Naive thymus-derived CD4-positive, alpha-beta T cell (primary cell): ENCODE measurements at regions not wholly inside any gene's neighbourhood (a gene's known extent, or its start where the extent isn't known, plus 50 kb on each side); places are given as distances from the start of the nearest gene placed in this dataset.

ENCODE experiments used
- ATAC-seq: fragments of 150-1000 bp; cut with Tn5 transposase; 2 replicates; pipeline ENCODE4 v1.10.0; 2021; ENCODE audit warnings: mild to moderate bottlenecking, moderate library complexity
- CTCF ChIA-PET: fragments of 350-600 bp; sonication (Branson Sonifier 250); formaldehyde crosslinking; loops from one replicate; lab custom pipeline; 2021; ENCODE audit warnings: antibody characterized with exemption; lab: Charles Lee
- POLR2A ChIA-PET: fragments of 350-600 bp; sonication (Branson Sonifier 250); formaldehyde crosslinking; loops from one replicate; lab custom pipeline; 2021; ENCODE audit warnings: antibody characterized with exemption, inconsistent platforms; lab: Charles Lee
- DNase-seq, 9 donors: peaks; one replicate each; pipeline versions ENCODE4 v3.0.0 to v3.0.0-alpha.2; 2020 to 2022; ENCODE audit warnings: mixed read lengths in 1 of 9
- H3K27ac ChIP-seq: one replicate; pipeline ENCODE4 v1.7.0; 2013; ENCODE audit warnings: mild to moderate bottlenecking, low read depth, low read length, moderate library complexity
- H3K27me3 ChIP-seq, 2 donors: one replicate each; pipeline ENCODE4 v1.7.0; 2013; ENCODE audit warnings: low read length in 2 of 2, mild to moderate bottlenecking in 2 of 2, moderate library complexity in 2 of 2; ENCODE audit not compliant: control insufficient read depth in 2 of 2, insufficient read depth in 2 of 2
- H3K36me3 ChIP-seq, 3 experiments: 1 replicate in 2 of 3; 2 replicates in 1 of 3; pipeline ENCODE4 v1.7.0; 2013; ENCODE audit warnings: low read length in 3 of 3, mild to moderate bottlenecking in 3 of 3, moderate library complexity in 1 of 3; ENCODE audit not compliant: insufficient read depth in 3 of 3, control insufficient read depth in 2 of 3
- H3K4me1 ChIP-seq, 2 donors: one replicate each; pipeline ENCODE4 v1.7.0; 2013; ENCODE audit warnings: low read length in 2 of 2, mild to moderate bottlenecking in 2 of 2, moderate library complexity in 1 of 2; ENCODE audit not compliant: control insufficient read depth in 2 of 2, insufficient read depth in 2 of 2
- H3K4me3 ChIP-seq: 2 replicates; pipeline ENCODE4 v1.7.0; 2013; ENCODE audit warnings: mild to moderate bottlenecking, low read length
- H3K9me3 ChIP-seq, 3 experiments: 1 replicate in 2 of 3; 2 replicates in 1 of 3; pipeline ENCODE4 v1.7.0; 2013; ENCODE audit warnings: low read length in 3 of 3; ENCODE audit not compliant: control insufficient read depth in 2 of 3
- H3K27ac Mint-ChIP-seq, 9 donors: one replicate each; pipeline ENCODE4 v1.8.0; 2020 to 2022; ENCODE audit warnings: mixed read lengths in 9 of 9, mild to moderate bottlenecking in 8 of 9, moderate library complexity in 5 of 9, inconsistent platforms in 2 of 9
- H3K27me3 Mint-ChIP-seq, 5 donors: one replicate each; pipeline ENCODE4 v1.8.0; 2021 to 2022; ENCODE audit warnings: mixed read lengths in 5 of 5, mild to moderate bottlenecking in 1 of 5
- H3K36me3 Mint-ChIP-seq, 5 donors: one replicate each; pipeline ENCODE4 v1.8.0; 2020 to 2022; ENCODE audit warnings: mixed read lengths in 5 of 5, mild to moderate bottlenecking in 3 of 5, inconsistent platforms in 1 of 5
- H3K4me1 Mint-ChIP-seq, 7 donors: one replicate each; pipeline ENCODE4 v1.8.0; 2020 to 2022; ENCODE audit warnings: mixed read lengths in 7 of 7, mild to moderate bottlenecking in 3 of 7, inconsistent platforms in 1 of 7
- H3K4me3 Mint-ChIP-seq, 10 donors: one replicate each; pipeline ENCODE4 v1.8.0; 2020 to 2022; ENCODE audit warnings: mild to moderate bottlenecking in 10 of 10, mixed read lengths in 10 of 10, moderate library complexity in 6 of 10, inconsistent platforms in 2 of 10
- H3K9me3 Mint-ChIP-seq, 11 donors: one replicate each; pipeline ENCODE4 v1.8.0; 2020 to 2022; ENCODE audit warnings: mixed read lengths in 11 of 11, mild to moderate bottlenecking in 4 of 11, inconsistent platforms in 1 of 11, moderate library complexity in 1 of 11
- intact Hi-C, 2 donors: fragments of 100-400 bp; cut with micrococcal nuclease; formaldehyde crosslinking; loops; one replicate each; pipeline ENCODE4 v1.15.1; 2023

GRCh38 chr2:11071939-11072338 is 83.3 kb upstream of the SLC66A3 start:
- Histone ChIP-seq H3K4me1 (no peaks in the 10 kb centered on the region), H3K36me3 (no peaks in the 10 kb centered on the region), H3K9me3 (no peaks in the 10 kb centered on the region), H3K4me3 (no peak overlapping the region), H3K27ac (no peak overlapping the region), H3K27me3 (peaks cover 0 to 4% of the 10 kb centered on the region in 2 donors)
- Mint-ChIP-seq H3K4me1 (peaks cover 0 to 14% (median 6%) of the 10 kb centered on the region in 7 donors), H3K9me3 (peaks cover 0 to 4% (median 0%) of the 10 kb centered on the region in 11 donors), H3K27me3 (peaks cover 11 to 30% (median 15%) of the 10 kb centered on the region in 5 donors), H3K27ac (no peak overlapping the region), H3K4me3 (no peak overlapping the region), H3K36me3 (no peaks in the 10 kb centered on the region)
- DNase-seq, result no peak
- CTCF ChIA-PET, result no interaction called here
- POLR2A ChIA-PET, result no interaction called here
- no peak for ATAC-seq
- intact Hi-C loops, result loop anchor here in 1 of 2 donors (10.0 kb wide), 1 partner anchor 53 kb away; no protein-coding TSS in a partner anchor

- Histone ChIP-seq H3K27ac (no peak overlapping the region), H3K27me3 (peaks cover 0 to 4% of the 10 kb centered on the region in 2 donors), H3K4me1 (no peaks in the 10 kb centered on the region), H3K4me3 (no peak overlapping the region), H3K36me3 (no peaks in the 10 kb centered on the region), H3K9me3 (no peaks in the 10 kb centered on the region)
- Mint-ChIP-seq H3K36me3 (no peaks in the 10 kb centered on the region), H3K4me1 (peaks cover 0 to 14% (median 6%) of the 10 kb centered on the region in 7 donors), H3K27ac (no peak overlapping the region), H3K27me3 (peaks cover 14 to 27% (median 15%) of the 10 kb centered on the region in 5 donors), H3K9me3 (peaks cover 0 to 4% (median 0%) of the 10 kb centered on the region in 11 donors), H3K4me3 (no peak overlapping the region)
- CTCF ChIA-PET, result no interaction called here
- no peak for DNase-seq
- POLR2A ChIA-PET, result no interaction called here
- no peak for ATAC-seq
- intact Hi-C loops, result loop anchor here in 1 of 2 donors (10.0 kb wide), 1 partner anchor 52 kb away; no protein-coding TSS in a partner anchor
Observed at GRCh38 chr2:11072550-11072949, 82.7 kb upstream of the SLC66A3 start.

- Mint-ChIP-seq H3K36me3 (no peaks in the 10 kb centered on the region), H3K4me1 (peaks cover 0 to 14% (median 6%) of the 10 kb centered on the region in 7 donors), H3K27ac (no peak overlapping the region), H3K9me3 (peaks cover 0 to 4% (median 0%) of the 10 kb centered on the region in 11 donors), H3K4me3 (no peak overlapping the region), H3K27me3 (peaks cover 14 to 29% (median 18%) of the 10 kb centered on the region in 5 donors)
- H3K27ac ChIP-seq, result no peak overlapping the region
- no peak overlapping the region for H3K4me3 ChIP-seq
- H3K4me1 ChIP-seq, result no peaks in the 10 kb centered on the region
- no peaks in the 10 kb centered on the region for H3K36me3 ChIP-seq
- DNase-seq (no peak), ATAC-seq (peak; percentile 20)
- intact Hi-C loops, result loop anchor here in 1 of 2 donors (10.0 kb wide), 1 partner anchor 52 kb away; no protein-coding TSS in a partner anchor
- peaks cover 0 to 4% of the 10 kb centered on the region in 2 donors for H3K27me3 ChIP-seq
- no peaks in the 10 kb centered on the region for H3K9me3 ChIP-seq
- ChIA-PET POLR2A (no interaction called here), CTCF (interaction anchor here (0.6 kb wide), 1 partner anchor 56 kb away, joined by 3 read pairs; no protein-coding TSS in a partner anchor)
Observed at GRCh38 chr2:11073251-11073650, 82.0 kb upstream of the SLC66A3 start.

GRCh38 chr2:11073776-11074175 is 81.5 kb upstream of the SLC66A3 start:
- no peak overlapping the region for H3K4me3 Mint-ChIP-seq
- no peak for ATAC-seq
- POLR2A ChIA-PET, result no interaction called here
- CTCF ChIA-PET, result interaction anchor here (0.6 kb wide), 1 partner anchor 57 kb away, joined by 3 read pairs; no protein-coding TSS in a partner anchor
- H3K4me3 ChIP-seq, result no peak overlapping the region
- intact Hi-C loops, result loop anchor here in 1 of 2 donors (10.0 kb wide), 1 partner anchor 51 kb away; no protein-coding TSS in a partner anchor
- no peaks in the 10 kb centered on the region for H3K36me3 ChIP-seq
- H3K27ac Mint-ChIP-seq, result no peak overlapping the region
- no peak for DNase-seq
- no peaks in the 10 kb centered on the region for H3K4me1 ChIP-seq
- no peaks in the 10 kb centered on the region for H3K9me3 ChIP-seq
- H3K27ac ChIP-seq, result no peak overlapping the region
- peaks cover 0 to 4% of the 10 kb centered on the region in 2 donors for H3K27me3 ChIP-seq
- peaks cover 10 to 25% (median 20%) of the 10 kb centered on the region in 5 donors for H3K27me3 Mint-ChIP-seq
- peaks cover 0 to 4% (median 0%) of the 10 kb centered on the region in 11 donors for H3K9me3 Mint-ChIP-seq
- peaks cover 0 to 14% (median 6%) of the 10 kb centered on the region in 7 donors for H3K4me1 Mint-ChIP-seq
- H3K36me3 Mint-ChIP-seq, result no peaks in the 10 kb centered on the region

- intact Hi-C loops, result loop anchor here in 1 of 2 donors (10.0 kb wide), 1 partner anchor 50 kb away; no protein-coding TSS in a partner anchor
- CTCF ChIA-PET, result no interaction called here
- Histone ChIP-seq H3K27me3 (peaks cover 0 to 4% of the 10 kb centered on the region in 2 donors), H3K9me3 (no peaks in the 10 kb centered on the region), H3K4me3 (no peak overlapping the region), H3K4me1 (no peaks in the 10 kb centered on the region), H3K36me3 (no peaks in the 10 kb centered on the region), H3K27ac (no peak overlapping the region)
- H3K27me3 Mint-ChIP-seq, result peaks cover 9 to 24% (median 20%) of the 10 kb centered on the region in 5 donors
- no peak overlapping the region for H3K4me3 Mint-ChIP-seq
- ATAC-seq (no peak), DNase-seq (no peak)
- H3K27ac Mint-ChIP-seq, result no peak overlapping the region
- peaks cover 0 to 14% (median 6%) of the 10 kb centered on the region in 7 donors for H3K4me1 Mint-ChIP-seq
- H3K36me3 Mint-ChIP-seq, result no peaks in the 10 kb centered on the region
- H3K9me3 Mint-ChIP-seq, result peaks cover 0 to 4% (median 0%) of the 10 kb centered on the region in 11 donors
- POLR2A ChIA-PET, result no interaction called here
Observed at GRCh38 chr2:11074246-11074820, 80.9 kb upstream of the SLC66A3 start.

GRCh38 chr2:11075221-11075620 is 80.0 kb upstream of the SLC66A3 start:
- Mint-ChIP-seq H3K27ac (no peak overlapping the region), H3K4me3 (no peak overlapping the region), H3K36me3 (no peaks in the 10 kb centered on the region), H3K27me3 (peaks cover 6 to 24% (median 18%) of the 10 kb centered on the region in 5 donors), H3K9me3 (peaks cover 0 to 4% (median 0%) of the 10 kb centered on the region in 11 donors), H3K4me1 (peaks cover 0 to 14% (median 6%) of the 10 kb centered on the region in 7 donors)
- Histone ChIP-seq H3K36me3 (no peaks in the 10 kb centered on the region), H3K27ac (no peak overlapping the region), H3K4me1 (no peaks in the 10 kb centered on the region), H3K4me3 (no peak overlapping the region), H3K27me3 (peaks cover 0 to 4% of the 10 kb centered on the region in 2 donors), H3K9me3 (no peaks in the 10 kb centered on the region)
- intact Hi-C loops, result loop anchor here in 1 of 2 donors (10.0 kb wide), 1 partner anchor 50 kb away; no protein-coding TSS in a partner anchor
- ChIA-PET POLR2A (no interaction called here), CTCF (no interaction called here)
- DNase-seq, result no peak
- ATAC-seq, result no peak
